ENCODE measurements at regions not wholly inside any gene's neighbourhood (a gene's known extent, or its start where the extent isn't known, plus 50 kb on each side); places are given as distances from the start of the nearest gene placed in this dataset.

DNA sequence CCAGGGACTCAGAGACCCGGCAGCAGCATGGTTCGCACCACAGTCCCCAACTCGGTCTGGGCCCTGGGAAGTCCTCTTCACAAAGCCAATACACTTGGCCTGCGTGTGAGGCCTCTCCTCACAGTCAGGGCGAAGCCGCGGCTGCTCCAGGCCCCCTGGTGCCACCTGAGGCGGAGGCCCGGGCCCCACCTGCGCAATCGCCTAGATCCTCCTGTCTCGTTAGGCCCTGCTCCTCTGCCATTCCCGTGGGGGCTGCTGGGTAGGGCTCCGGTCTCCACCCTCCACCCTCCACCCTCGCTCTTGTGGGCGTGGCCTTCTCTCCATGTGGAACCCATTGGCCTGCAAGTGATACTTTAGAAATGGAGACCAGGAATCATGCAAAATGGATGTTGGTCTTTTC is 553.3 kb downstream of the INHBA start:
- ChIA-PET POLR2A (no interaction called here), CTCF (no interaction called here)
- no peak overlapping the region for H3K27ac Mint-ChIP-seq
- no peaks in the 10 kb centered on the region for H3K36me3 Mint-ChIP-seq (ENCODE audit: low read depth)
- H3K9me3 Mint-ChIP-seq (ENCODE audit: insufficient read depth): no peaks in the 10 kb centered on the region
- no peaks in the 10 kb centered on the region for H3K4me1 Mint-ChIP-seq (ENCODE audit: low read depth)
- ATAC-seq (no peak), DNase-seq (no peak)
- H3K4me3 Mint-ChIP-seq: no peak overlapping the region
- no peaks in the 10 kb centered on the region for H3K27me3 Mint-ChIP-seq (ENCODE audit: low read depth)

DNA sequence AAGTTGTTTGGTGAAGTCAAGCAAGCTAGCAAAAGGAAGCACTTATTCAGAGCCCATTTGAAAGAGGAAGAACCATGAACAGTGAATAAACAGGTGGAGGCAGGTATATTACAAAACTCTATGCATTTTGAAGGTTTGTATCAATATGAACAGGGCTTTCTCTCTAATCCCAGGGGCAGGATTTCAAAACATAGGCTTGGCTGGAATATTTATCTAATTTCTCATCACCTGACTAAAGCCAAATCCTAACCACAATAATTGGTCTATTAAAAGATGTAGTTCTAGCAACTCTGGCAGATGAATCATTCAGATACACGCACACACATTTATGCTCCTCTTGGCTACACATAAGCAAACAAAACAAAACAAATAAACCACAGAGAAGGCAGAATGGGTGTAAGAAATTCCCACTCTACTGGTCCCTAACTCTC is 554.4 kb downstream of the INHBA start:
- Mint-ChIP-seq H3K4me3 (no peak overlapping the region), H3K27ac (no peak overlapping the region), H3K27me3 (ENCODE audit: low read depth) (no peaks in the 10 kb centered on the region), H3K4me1 (ENCODE audit: low read depth) (no peaks in the 10 kb centered on the region), H3K9me3 (ENCODE audit: insufficient read depth) (no peaks in the 10 kb centered on the region), H3K36me3 (ENCODE audit: low read depth) (no peaks in the 10 kb centered on the region)
- no peak for ATAC-seq
- no peak for DNase-seq
- POLR2A ChIA-PET: no interaction called here
- CTCF ChIA-PET: no interaction called here

DNA sequence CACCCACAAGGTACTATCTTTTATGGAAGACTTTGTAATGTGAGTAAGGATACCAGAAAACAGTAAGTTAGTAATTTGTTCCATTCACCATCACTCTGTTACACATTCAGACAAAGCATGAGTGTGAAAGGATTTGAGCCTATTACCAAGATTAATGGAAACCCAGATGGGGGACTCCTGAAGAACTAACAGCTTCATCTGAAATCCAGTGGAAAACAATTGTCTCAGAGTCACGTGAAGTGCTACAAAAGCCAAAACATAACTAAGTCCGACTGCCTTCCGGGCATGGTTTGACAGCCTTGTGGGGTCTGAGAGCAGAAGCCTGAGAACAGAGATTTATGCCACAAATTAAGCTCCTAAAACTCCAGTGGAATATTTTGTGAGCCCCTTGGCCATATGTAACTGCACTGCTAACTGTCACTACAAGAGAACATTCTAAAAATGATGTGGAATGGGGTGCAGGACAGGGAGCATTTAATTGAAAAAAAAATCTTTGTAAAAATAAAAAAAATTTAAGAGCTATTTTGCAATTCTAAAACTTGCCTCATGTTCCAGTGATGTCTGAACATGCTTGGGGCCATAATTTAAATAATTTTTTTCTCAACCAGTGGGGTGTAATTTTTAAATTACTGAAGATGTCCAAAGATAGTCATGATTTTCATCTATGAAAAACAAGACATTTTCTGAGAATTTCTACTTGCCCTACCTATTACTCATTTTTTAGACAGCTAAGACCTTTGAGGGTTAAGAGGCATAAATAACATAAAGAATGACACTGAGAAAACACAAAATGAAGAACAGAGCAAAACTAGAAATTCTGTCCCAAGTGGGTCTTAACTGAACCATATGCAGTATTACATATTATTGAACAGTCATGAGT is 555.0 kb downstream of the INHBA start:
- POLR2A ChIA-PET: interaction anchor here (0.7 kb wide), 1 partner anchor 269 kb away, joined by 3 read pairs; no protein-coding TSS in a partner anchor

DNA sequence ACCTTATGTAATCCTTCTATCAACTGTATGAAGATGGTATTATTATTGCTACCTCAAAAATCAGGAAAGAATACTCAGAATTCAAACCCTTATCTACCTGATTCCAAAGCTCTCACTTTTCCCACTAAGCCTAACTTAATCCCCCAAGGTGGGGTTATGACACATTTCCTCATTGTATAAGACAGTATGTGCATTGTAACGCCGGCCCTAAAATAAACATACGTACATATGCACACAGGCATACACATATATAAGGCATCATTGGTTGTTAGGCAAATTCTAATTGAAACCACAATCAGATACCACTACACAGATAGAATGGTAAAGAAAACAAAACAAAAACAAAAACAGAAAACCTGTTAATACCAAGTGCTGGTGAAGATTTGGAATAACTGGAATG is 556.5 kb downstream of the INHBA start:
- H3K36me3 Mint-ChIP-seq (ENCODE audit: low read depth): no peaks in the 10 kb centered on the region
- H3K27ac Mint-ChIP-seq: no peak overlapping the region
- ATAC-seq (no peak), DNase-seq (no peak)
- no peak overlapping the region for H3K4me3 Mint-ChIP-seq
- H3K4me1 Mint-ChIP-seq (ENCODE audit: low read depth): no peaks in the 10 kb centered on the region
- H3K27me3 Mint-ChIP-seq (ENCODE audit: low read depth): no peaks in the 10 kb centered on the region
- POLR2A ChIA-PET: no interaction called here
- CTCF ChIA-PET: no interaction called here
- H3K9me3 Mint-ChIP-seq (ENCODE audit: insufficient read depth): no peaks in the 10 kb centered on the region

More for the DNA sequence above, 555.0 kb downstream of the INHBA start:
- H3K9me3 Mint-ChIP-seq (ENCODE audit: insufficient read depth): no peaks in the 10 kb centered on the region
- H3K27me3 Mint-ChIP-seq (ENCODE audit: low read depth): no peaks in the 10 kb centered on the region
- DNase-seq (no peak), ATAC-seq (no peak)
- no peak overlapping the region for H3K4me3 Mint-ChIP-seq
- CTCF ChIA-PET: no interaction called here
- no peaks in the 10 kb centered on the region for H3K4me1 Mint-ChIP-seq (ENCODE audit: low read depth)
- H3K27ac Mint-ChIP-seq: no peak overlapping the region
- no peaks in the 10 kb centered on the region for H3K36me3 Mint-ChIP-seq (ENCODE audit: low read depth)

- Mint-ChIP-seq H3K27ac (no peak overlapping the region), H3K4me1 (ENCODE audit: low read depth) (no peaks in the 10 kb centered on the region), H3K4me3 (no peak overlapping the region), H3K27me3 (ENCODE audit: low read depth) (no peaks in the 10 kb centered on the region), H3K36me3 (ENCODE audit: low read depth) (no peaks in the 10 kb centered on the region), H3K9me3 (ENCODE audit: insufficient read depth) (no peaks in the 10 kb centered on the region)
- DNase-seq: no peak
- CTCF ChIA-PET: no interaction called here
- no peak for ATAC-seq
- POLR2A ChIA-PET: no interaction called here
Measured at GRCh38 chr7:41145656-41146055, 557.2 kb downstream of the INHBA start.

DNA sequence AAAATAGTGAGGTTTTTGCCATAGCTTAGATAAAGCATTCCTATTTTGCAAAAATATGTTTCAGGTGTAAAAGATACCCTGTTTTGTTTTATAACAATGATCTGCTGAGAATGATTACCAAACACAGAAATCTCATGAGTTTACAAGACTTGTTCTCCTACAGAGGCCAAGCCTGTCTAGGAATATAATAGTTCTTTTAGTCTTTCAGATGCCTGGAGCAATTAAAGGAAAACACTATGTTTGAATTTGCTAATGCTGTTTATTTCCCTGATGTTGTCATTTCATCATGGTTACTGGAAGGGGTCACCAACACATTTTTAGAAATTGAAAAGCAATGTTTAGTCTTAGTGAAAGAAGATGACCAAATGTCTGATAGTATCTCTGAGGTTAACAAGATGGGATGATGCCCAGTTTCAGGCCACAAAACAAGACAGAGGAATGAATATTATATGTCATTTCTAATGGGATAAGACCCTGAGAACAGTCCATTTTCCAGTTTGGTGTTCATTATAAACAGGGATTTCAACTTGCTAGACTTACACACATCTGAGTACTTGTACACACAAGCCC is 559.9 kb downstream of the INHBA start:
- ChIA-PET POLR2A (no interaction called here), CTCF (no interaction called here)
- Mint-ChIP-seq H3K36me3 (ENCODE audit: low read depth) (no peaks in the 10 kb centered on the region), H3K9me3 (ENCODE audit: insufficient read depth) (no peaks in the 10 kb centered on the region), H3K27ac (no peak overlapping the region), H3K4me3 (no peak overlapping the region), H3K27me3 (ENCODE audit: low read depth) (no peaks in the 10 kb centered on the region), H3K4me1 (ENCODE audit: low read depth) (no peaks in the 10 kb centered on the region)
- ATAC-seq: no peak
- DNase-seq: no peak

DNA sequence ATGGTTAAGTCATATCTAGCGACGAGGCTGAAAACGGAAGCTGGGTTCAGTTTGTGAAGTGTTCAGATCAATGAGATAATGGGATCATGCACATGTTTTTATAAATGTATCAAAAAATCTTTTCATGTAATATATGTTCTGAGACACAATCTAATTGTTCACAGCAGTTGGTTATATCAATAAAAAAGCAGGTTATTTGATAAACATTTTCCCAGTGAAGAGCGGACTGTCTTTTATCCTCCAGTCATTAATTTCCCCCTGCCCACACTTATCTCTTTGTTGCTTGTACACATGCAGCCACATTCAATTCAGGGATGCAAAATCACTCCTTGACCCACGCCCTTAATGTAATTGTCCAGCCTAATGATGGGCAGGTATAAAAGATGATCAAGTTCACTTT is 563.1 kb downstream of the INHBA start:
- Mint-ChIP-seq H3K36me3 (ENCODE audit: low read depth) (no peaks in the 10 kb centered on the region), H3K4me3 (no peak overlapping the region), H3K4me1 (ENCODE audit: low read depth) (no peaks in the 10 kb centered on the region), H3K27ac (no peak overlapping the region), H3K27me3 (ENCODE audit: low read depth) (no peaks in the 10 kb centered on the region), H3K9me3 (ENCODE audit: insufficient read depth) (no peaks in the 10 kb centered on the region)
- no peak for DNase-seq
- no peak for ATAC-seq
- ChIA-PET CTCF (no interaction called here), POLR2A (no interaction called here)

GRCh38 chr7:41136551-41136950 is 566.3 kb downstream of the INHBA start:
- ChIA-PET CTCF (no interaction called here), POLR2A (no interaction called here)
- Mint-ChIP-seq H3K9me3 (ENCODE audit: insufficient read depth) (no peaks in the 10 kb centered on the region), H3K27ac (no peak overlapping the region), H3K4me1 (ENCODE audit: low read depth) (no peaks in the 10 kb centered on the region), H3K4me3 (no peak overlapping the region), H3K36me3 (ENCODE audit: low read depth) (no peaks in the 10 kb centered on the region), H3K27me3 (ENCODE audit: low read depth) (no peaks in the 10 kb centered on the region)
- DNase-seq (no peak), ATAC-seq (no peak)

DNA sequence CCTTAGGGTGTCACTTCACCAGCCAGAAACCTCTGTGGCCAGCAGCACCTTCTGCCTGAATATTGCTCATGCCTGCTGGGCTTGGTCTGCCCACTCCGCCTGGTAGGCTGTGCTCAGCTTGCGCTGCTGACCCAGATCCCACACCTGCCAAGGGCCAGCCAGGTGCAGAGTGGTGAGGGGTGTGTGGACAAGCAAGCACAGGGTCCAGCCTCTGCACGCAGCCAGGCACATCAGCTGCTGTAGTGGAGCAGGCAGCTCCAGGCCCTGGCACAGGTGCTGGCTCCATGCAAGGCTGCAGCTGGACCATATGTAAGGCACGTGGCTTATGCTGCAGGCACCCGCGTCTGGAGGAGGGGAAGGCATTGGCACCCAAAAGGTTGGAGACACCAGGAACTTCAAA is 567.4 kb downstream of the INHBA start:
- no peak for ATAC-seq

GRCh38 chr7:41134300-41135255 is 568.3 kb downstream of the INHBA start:
- CTCF ChIA-PET: no interaction called here
- no peak overlapping the region for H3K27ac Mint-ChIP-seq
- H3K36me3 Mint-ChIP-seq (ENCODE audit: low read depth): no peaks in the 10 kb centered on the region
- H3K27me3 Mint-ChIP-seq (ENCODE audit: low read depth): no peaks in the 10 kb centered on the region
- DNase-seq: no peak
- POLR2A ChIA-PET: no interaction called here
- no peaks in the 10 kb centered on the region for H3K4me1 Mint-ChIP-seq (ENCODE audit: low read depth)
- H3K9me3 Mint-ChIP-seq (ENCODE audit: insufficient read depth): no peaks in the 10 kb centered on the region
- H3K4me3 Mint-ChIP-seq: no peak overlapping the region
- no peak for ATAC-seq

More for the DNA sequence above, 567.4 kb downstream of the INHBA start:
- CTCF ChIA-PET: no interaction called here
- POLR2A ChIA-PET: no interaction called here
- no peaks in the 10 kb centered on the region for H3K27me3 Mint-ChIP-seq (ENCODE audit: low read depth)
- no peaks in the 10 kb centered on the region for H3K9me3 Mint-ChIP-seq (ENCODE audit: insufficient read depth)
- no peaks in the 10 kb centered on the region for H3K36me3 Mint-ChIP-seq (ENCODE audit: low read depth)
- no peak for DNase-seq
- no peak overlapping the region for H3K27ac Mint-ChIP-seq
- no peak overlapping the region for H3K4me3 Mint-ChIP-seq
- H3K4me1 Mint-ChIP-seq (ENCODE audit: low read depth): no peaks in the 10 kb centered on the region

DNA sequence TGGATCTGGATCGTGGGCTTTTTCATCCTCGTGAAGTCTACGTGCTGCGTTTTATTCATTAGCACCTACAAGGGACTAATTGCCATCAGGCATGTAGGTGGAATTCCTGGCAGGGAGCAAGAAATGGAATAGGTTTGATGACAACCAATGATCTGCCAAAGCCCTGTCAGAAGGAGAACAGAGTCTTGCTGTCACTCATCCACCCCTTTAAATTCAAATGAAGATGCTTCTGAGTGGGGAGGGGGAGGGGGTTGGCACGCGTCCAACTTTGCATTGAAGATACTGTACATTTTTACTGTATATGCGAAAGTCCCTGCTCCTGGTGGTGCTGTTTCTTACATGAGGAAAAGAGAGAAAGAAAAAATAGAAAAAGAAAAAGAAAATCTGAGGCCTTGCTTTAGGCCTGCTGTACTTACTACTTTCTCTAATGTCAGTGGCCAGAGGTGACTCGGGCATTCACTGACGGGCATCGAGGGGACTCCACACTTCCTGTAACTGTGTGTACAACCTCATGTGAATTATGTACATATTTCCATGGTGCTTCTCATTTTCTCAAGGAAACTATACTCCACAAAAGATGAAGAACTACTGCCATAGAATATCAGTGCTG is 569.1 kb downstream of the INHBA start:
- ATAC-seq (no peak), DNase-seq (no peak)
- Mint-ChIP-seq H3K36me3 (ENCODE audit: low read depth) (no peaks in the 10 kb centered on the region), H3K4me3 (no peak overlapping the region), H3K27me3 (ENCODE audit: low read depth) (no peaks in the 10 kb centered on the region), H3K4me1 (ENCODE audit: low read depth) (no peaks in the 10 kb centered on the region), H3K27ac (no peak overlapping the region), H3K9me3 (ENCODE audit: insufficient read depth) (no peaks in the 10 kb centered on the region)
- ChIA-PET POLR2A (no interaction called here), CTCF (no interaction called here)

DNA sequence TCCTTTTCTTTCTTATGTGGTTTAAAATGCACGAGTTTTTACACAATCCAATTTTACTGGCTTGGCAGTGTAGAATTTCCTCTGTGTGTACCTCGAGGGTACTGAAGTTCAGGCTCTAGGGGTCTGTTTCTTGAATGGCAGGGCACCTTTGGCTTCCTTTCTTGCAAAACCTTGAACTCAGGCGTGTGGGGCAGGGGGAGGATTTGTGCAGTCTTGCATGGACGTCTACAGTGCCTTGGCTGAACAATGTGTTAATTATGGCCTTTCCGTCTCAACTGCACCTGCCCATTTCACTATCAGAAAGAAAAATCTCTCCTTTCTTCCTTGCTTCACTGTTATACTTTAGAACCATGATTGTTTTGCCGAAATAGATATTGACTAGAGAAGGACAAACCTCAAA is 570.9 kb downstream of the INHBA start:
- ChIA-PET POLR2A (no interaction called here), CTCF (no interaction called here)
- ATAC-seq (no peak), DNase-seq (no peak)
- H3K27ac Mint-ChIP-seq: no peak overlapping the region
- no peaks in the 10 kb centered on the region for H3K4me1 Mint-ChIP-seq (ENCODE audit: low read depth)
- H3K36me3 Mint-ChIP-seq (ENCODE audit: low read depth): no peaks in the 10 kb centered on the region
- H3K27me3 Mint-ChIP-seq (ENCODE audit: low read depth): no peaks in the 10 kb centered on the region
- H3K4me3 Mint-ChIP-seq: no peak overlapping the region
- no peaks in the 10 kb centered on the region for H3K9me3 Mint-ChIP-seq (ENCODE audit: insufficient read depth)
